Fibroblast of lung (primary cell): ENCODE measurements at regions not wholly inside any gene's neighbourhood (a gene's known extent, or its start where the extent isn't known, plus 50 kb on each side); places are given as distances from the start of the nearest gene placed in this dataset.

ENCODE experiments used
- EZH2 ChIP-seq: IDR thresholded peaks from 2 replicates; pipeline ENCODE4 v1.5.1; 2012; ENCODE audit warnings: low read length, control low read depth, mild to moderate bottlenecking; ENCODE audit errors: missing control alignments
- TF ChIP-seq, protein P1 (sequence below), 2 donors: IDR thresholded peaks in 1 of 2; conservative IDR thresholded peaks in 1 of 2; 1 replicate in 1 of 2; 2 replicates in 1 of 2; pipeline ENCODE4 v1.5.1; 2011 to 2012; ENCODE audit warnings: low read length in 2 of 2, control low read depth in 1 of 2, inconsistent platforms in 1 of 2, low read depth in 1 of 2, mild to moderate bottlenecking in 1 of 2

DNA sequence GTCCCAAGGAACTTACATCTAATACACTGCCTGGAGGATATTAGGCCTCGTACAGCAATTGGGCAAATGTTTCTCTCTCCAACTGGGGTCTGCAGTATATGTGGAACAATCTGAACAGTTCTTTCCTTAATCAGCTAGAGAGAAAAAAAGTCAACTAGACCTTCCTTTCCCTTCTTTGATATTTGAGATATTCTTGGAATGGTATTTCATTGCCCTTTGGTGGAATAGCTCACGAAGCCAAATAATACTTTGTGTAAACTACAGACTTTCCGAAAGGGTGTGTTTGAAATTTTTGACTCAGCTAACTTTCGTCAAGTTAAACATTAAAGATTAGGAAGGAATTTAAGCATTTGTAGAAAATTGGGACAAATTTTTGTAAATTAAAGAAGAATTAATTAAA lies 425.6 kb downstream of the RWDD3 start:
- TF ChIP-seq, protein P1, sequence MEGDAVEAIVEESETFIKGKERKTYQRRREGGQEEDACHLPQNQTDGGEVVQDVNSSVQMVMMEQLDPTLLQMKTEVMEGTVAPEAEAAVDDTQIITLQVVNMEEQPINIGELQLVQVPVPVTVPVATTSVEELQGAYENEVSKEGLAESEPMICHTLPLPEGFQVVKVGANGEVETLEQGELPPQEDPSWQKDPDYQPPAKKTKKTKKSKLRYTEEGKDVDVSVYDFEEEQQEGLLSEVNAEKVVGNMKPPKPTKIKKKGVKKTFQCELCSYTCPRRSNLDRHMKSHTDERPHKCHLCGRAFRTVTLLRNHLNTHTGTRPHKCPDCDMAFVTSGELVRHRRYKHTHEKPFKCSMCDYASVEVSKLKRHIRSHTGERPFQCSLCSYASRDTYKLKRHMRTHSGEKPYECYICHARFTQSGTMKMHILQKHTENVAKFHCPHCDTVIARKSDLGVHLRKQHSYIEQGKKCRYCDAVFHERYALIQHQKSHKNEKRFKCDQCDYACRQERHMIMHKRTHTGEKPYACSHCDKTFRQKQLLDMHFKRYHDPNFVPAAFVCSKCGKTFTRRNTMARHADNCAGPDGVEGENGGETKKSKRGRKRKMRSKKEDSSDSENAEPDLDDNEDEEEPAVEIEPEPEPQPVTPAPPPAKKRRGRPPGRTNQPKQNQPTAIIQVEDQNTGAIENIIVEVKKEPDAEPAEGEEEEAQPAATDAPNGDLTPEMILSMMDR (conservative IDR thresholded peaks at IDR 0.05 in 1 of 2, IDR thresholded peaks at IDR 0.05 in 1 of 2; ENCODE audit: low read depth in 1 of 2, low read length in 2 of 2), result no peak
- no peak for TF ChIP-seq EZH2
